ENCODE measurements at regions not wholly inside any gene's neighbourhood (a gene's known extent, or its start where the extent isn't known, plus 50 kb on each side); places are given as distances from the start of the nearest gene placed in this dataset.

GRCh38 chr4:107213880-107214279 lies 177.8 kb upstream of the DKK2 start:
- no peak for TF ChIP-seq CTCF (IDR thresholded peaks at IDR 0.05; ENCODE audit: borderline replicate concordance, extremely low read depth, low read length, poor library complexity, severe bottlenecking)
- no peak for TF ChIP-seq EZH2 (IDR thresholded peaks at IDR 0.05; ENCODE audit: borderline replicate concordance, low read depth, low read length, severe bottlenecking)
